ENCODE measurements at regions not wholly inside any gene's neighbourhood (a gene's known extent, or its start where the extent isn't known, plus 50 kb on each side); places are given as distances from the start of the nearest gene placed in this dataset.
"Not testable (repeated sequence)": the region's sequence is repeated elsewhere in the genome, so short reads cannot be mapped to it uniquely, and the experiment has no call there.

- DNase-seq (ENCODE audit: low spot score) = no peak
Observed at GRCh38 chr1:227416156-227416830, 98.0 kb upstream of the CDC42BPA start.

GRCh38 chr1:227415115-227415790 lies 97.0 kb upstream of the CDC42BPA start:
- DNase-seq (ENCODE audit: low spot score) = no peak

DNA sequence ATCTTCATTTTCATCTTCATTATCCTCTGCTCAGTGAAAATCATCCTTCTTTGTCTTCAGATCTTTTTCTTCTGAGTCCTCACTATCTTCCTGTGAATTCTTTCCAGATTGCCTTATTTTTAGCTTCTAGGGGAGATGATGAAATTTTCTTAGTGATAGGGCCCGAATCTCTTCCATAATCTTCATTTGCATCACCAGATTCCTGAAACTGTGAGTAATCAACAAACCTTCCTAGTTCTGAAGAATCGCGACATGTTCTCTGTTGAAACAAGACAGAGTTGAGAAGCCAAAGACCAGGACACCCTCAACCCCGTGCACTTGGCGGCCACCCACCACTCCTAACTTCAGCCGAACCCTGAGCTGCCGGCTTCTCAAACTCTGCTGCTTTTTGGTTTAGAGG lies 92.8 kb upstream of the CDC42BPA start:
- no peak for DNase-seq (ENCODE audit: low spot score)

DNA sequence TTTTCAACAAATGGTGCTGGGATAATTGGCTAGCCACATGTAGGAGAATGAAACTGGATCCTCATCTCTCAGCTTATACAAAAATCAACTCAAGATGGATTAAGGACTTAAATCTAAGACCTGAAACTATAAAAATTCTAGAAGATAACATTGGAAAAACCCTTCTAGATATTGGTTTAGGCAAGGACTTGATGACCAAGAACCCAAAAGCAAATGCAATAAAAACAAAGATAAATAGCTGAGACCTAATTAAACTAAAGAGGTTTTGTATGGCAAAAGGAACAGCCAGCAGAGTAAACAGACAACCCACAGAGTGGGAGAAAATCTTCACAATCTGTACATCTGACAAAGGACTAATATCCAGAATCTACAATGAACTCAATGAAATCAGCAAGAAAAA lies 88.0 kb upstream of the CDC42BPA start:
- DNase-seq (ENCODE audit: low spot score) = not testable (repeated sequence)

- DNase-seq (ENCODE audit: low spot score) = no peak
Observed at GRCh38 chr1:227403535-227403934, 85.2 kb upstream of the CDC42BPA start.

DNA sequence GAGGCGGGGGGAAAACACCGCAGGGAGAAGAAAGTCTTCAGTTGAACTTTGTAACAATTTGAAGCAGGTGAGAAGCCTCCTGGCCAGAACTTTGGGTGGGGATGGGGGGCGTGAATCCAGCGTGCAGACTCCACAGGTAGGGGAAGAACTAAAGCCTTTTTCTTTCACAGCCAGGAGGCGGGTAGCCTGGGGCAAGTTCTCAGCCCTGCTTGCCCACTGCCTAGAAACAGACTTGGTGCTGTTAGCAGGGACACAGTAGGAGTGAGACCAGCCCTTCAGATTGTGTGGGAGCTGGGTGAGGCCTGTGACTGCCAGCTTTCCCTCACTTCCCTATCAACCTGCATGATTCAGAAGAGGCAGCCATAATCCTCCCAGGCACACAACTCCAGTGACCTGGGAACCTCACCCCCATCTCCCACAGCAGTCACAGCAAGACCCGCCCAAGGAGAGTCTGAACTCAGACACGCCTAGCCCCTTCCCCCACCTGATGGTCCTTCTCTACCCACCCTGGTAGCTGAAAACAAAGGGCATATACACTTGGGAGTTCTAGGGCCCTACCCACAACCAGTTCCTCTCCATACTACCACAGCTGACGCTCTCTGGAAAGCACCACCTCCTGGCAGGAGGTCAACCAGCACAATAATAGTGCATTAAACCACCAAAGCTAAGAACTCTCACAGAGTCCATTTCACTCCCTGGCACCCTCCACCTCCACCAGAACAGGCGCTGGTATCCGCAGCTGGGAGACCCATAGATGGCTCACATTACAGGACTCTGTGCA lies 83.5 kb upstream of the CDC42BPA start:
- DNase-seq (ENCODE audit: low spot score) = no peak

- no peak for DNase-seq (ENCODE audit: low spot score)
Observed at GRCh38 chr1:227399152-227399730, 80.9 kb upstream of the CDC42BPA start.

DNA sequence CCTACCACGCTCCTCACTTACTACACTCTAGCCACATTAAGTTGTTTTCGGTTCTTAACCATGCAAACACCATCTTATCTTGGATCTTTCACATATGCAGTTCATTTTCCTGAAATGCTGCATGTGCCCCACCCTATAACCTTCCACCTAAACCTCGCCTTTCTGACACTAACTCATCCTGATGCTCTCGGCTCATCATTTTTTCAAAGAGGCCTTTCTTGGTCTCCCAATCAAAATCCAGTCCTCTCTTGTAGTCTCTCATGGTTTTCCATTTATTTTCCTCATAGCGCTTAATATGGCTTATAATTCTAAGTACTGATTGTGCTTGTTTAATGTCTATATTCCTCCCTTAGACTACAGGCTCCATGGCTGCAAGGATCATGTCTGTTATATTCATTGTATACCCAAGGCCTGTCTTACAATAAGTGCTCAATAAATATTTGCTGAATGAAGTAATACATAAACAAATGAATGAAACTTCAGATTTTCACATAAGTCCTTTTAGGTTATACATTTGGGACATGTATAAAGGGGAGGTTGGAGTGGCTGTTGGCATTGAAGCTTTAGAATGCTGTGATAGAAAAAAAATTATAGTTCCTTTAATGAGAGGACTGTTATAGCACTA lies 79.2 kb upstream of the CDC42BPA start:
- no peak for DNase-seq (ENCODE audit: low spot score)

GRCh38 chr1:227396539-227397353 lies 78.5 kb upstream of the CDC42BPA start:
- DNase-seq (ENCODE audit: low spot score) = no peak

DNA sequence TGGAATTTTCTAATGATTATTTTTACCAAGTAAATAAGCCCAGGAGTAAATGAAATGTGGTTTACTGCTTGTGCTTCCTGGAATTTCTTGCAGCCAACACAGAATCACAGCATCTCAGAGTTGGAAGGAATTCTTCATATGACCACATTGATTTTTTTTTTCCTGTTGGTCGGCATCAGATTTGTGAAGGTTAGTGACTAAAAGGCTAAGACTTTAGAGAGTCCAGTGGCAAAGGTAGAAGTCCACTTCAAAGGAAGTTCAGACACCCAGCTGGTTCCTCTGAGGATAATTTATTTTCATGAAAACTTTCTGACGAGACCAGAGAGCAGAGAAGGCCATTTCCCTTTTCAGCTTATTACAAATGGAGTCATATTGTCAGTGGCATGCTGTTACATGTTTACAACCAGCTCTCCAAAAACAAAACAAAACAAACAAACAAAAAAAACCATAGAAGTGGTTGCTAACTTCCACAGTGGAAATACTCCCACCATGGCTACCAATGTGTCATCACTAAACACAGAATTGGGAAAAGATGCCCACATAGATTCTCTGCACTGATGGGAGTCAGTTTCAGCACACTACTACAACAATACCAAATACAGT lies 77.2 kb upstream of the CDC42BPA start:
- no peak for DNase-seq (ENCODE audit: low spot score)

DNA sequence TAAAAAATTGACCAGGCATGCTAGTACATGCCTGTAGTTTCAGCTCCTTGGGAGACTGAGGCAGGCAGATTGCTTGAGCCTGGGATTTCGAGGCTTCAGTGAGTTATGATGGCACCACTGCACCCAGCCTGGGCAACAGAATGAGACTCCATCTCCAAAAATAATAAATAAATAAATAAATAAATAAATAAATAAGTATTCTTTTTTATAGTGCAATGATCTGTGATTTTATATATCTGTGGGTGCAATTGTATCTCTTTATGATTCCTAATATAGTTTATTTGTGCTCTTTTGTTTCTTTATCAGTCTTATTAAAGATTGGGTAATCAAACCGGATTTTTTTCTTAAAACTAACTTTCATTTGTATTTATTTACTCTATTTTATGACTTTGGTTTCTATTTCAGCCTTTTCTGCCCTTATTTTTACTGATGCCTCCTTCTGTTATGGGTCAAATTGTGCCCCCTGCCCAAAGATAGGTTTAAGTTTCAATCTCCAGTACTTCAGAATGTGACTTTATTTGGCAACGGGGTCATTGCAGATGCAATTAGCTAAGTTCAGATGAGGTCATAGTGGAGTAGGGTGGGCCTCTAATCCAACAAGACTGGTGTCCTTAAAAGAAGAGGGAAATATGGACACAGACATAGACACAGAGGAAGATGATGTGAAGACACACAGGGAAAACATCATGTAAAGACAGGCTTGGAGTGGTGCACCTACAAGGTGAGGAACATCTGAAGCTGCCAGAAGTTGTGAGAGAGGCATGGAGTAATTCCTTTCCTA lies 74.9 kb upstream of the CDC42BPA start:
- DNase-seq (ENCODE audit: low spot score) = no peak

GRCh38 chr1:227391879-227392278 lies 73.6 kb upstream of the CDC42BPA start:
- no peak for DNase-seq (ENCODE audit: low spot score)

GRCh38 chr1:227391211-227391610 lies 72.9 kb upstream of the CDC42BPA start:
- DNase-seq (ENCODE audit: low spot score) = no peak

DNA sequence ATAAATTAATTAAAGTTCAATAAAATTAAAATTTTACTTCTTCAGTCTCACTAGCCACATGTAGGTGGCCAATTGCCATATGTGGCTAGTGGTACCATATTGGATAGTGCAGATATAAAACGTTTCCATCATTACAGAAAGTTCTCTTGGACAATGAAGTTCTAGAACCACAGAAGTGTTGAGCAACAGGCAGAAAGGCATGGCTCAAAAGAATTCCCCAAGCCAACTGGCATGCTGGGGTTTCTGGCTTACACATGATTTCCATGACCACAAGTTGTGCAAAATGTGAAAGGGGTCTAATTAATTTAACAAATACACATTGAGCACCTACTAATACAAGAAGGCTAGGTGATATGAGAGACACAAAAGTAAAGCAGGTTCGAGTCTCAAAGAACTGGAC lies 72.2 kb upstream of the CDC42BPA start:
- no peak for DNase-seq (ENCODE audit: low spot score)

- no peak for DNase-seq (ENCODE audit: low spot score)
Observed at GRCh38 chr1:227388214-227389168, 70.2 kb upstream of the CDC42BPA start.

DNA sequence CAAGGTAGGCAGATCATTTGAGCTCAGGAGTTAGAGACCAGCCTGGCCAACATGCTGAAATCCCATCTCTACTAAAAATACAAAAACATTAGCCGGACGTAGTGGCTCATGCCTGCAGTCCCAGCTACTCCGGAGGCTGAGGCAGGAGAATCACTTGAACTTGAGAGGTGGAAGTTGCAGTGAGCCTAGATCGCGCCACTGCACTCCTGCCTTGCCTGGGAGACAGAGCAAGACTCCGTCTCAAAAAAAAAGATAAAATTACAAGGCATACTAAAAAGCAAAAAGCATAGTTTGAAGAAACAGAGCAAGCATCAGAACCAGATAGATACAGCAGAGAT lies 61.2 kb upstream of the CDC42BPA start:
- no peak for DNase-seq (ENCODE audit: low spot score)

DNA sequence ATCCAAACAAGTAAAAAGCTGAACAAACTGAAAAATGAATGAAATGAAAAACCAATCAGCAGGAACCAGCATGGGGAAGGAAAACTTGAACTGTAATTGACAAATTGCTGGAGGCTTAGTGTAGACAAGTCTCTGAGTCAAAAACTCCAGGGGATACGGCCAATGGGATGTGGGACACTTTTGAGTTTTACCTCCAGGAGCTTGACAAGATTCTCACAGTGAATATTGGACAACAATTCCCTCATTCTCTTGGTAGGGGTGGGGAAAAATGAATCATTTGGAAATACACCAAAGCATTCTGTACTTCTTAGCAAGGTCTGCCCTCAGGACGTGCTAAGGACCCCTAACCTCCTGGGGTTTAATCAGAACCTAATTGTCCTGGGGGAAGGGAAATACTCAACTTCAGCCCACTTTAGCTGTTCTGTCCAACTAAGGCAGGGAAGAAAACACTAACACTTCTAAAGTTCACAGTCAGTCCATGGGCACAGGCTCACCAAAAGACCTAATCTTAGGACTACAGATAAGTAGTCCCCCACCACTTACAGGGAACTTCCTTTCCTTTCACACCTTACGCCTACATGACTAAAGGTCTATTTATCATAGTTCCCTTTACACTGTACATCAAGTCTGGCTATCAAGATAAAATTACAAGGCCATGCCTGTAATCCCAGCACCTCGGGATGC lies 60.7 kb upstream of the CDC42BPA start:
- DNase-seq (ENCODE audit: low spot score) = no peak

- DNase-seq (ENCODE audit: low spot score) = no peak
Observed at GRCh38 chr1:227378181-227378580, 59.9 kb upstream of the CDC42BPA start.

DNA sequence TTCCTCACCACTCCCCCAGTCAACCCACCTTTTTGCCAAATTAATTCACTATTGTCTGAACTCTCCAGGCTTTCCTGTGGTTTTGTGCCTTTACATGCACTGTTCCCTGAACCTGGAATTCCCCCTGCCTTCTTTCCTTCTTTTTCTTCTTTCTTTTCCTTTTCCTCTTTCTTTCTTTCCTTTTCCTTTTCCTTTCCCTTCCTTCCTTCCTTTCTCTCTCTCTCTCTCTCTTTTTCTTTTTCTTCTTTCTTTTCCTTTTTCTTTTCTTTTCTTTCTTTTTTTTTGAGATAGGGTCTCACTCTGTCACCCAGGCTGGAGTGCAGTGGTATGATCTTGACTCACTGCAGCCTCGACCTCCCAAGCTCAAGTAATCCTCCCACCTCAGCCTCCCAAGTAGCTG lies 56.6 kb upstream of the CDC42BPA start:
- DNase-seq (ENCODE audit: low spot score) = no peak
